ENCODE measurements at regions not wholly inside any gene's neighbourhood (a gene's known extent, or its start where the extent isn't known, plus 50 kb on each side); places are given as distances from the start of the nearest gene placed in this dataset.

GRCh38 chr4:138086611-138087041, 155.5 kb downstream of the SLC7A11 start:
- DNase-seq (ENCODE audit: extremely low spot score), result no peak
- CTCF ChIA-PET, result interaction anchor here (2.0 to 5.8 kb wide), 2 partner anchors 9 to 13 kb away, joined by 5 to 38 read pairs; no protein-coding TSS in a partner anchor
- no peak for TF ChIP-seq CTCF (IDR thresholded peaks at IDR 0.05; ENCODE audit: control extremely low read depth, extremely low read depth, low read depth, missing control alignments)
- POLR2A ChIA-PET, result no interaction called here

DNA sequence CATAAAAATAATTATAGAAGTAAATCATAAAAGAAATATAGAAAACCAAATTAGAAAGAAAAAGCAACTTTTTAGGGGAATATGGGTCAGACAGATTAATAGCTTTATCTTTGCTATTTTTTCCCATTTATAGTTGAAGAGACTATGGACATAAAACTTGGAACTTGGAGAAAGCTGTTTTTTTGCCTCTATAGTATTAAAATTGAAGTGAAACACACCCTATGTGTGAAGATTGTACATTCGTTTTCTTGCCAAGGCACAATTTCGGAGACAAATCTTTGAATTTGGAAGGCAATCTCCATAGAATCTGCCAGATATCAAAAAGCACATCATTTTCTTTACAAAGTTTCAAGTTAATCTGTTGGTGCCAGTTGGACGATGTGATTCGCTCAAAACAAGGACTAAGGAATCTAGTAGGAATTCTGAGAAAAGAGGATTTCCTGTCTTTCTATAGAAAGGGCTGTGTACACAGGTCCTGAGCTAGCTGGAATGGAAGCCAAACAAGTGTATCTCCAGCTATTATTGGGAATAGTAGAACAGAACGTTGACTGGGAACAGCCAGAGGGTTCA, 156.3 kb downstream of the SLC7A11 start:
- no peak for DNase-seq (ENCODE audit: extremely low spot score)
- CTCF ChIA-PET, result interaction anchor here (1.6 kb wide), 1 partner anchor 10 kb away, joined by 3 read pairs; no protein-coding TSS in a partner anchor
- POLR2A ChIA-PET, result no interaction called here
- TF ChIP-seq CTCF (IDR thresholded peaks at IDR 0.05; ENCODE audit: control extremely low read depth, extremely low read depth, low read depth, missing control alignments), result no peak

DNA sequence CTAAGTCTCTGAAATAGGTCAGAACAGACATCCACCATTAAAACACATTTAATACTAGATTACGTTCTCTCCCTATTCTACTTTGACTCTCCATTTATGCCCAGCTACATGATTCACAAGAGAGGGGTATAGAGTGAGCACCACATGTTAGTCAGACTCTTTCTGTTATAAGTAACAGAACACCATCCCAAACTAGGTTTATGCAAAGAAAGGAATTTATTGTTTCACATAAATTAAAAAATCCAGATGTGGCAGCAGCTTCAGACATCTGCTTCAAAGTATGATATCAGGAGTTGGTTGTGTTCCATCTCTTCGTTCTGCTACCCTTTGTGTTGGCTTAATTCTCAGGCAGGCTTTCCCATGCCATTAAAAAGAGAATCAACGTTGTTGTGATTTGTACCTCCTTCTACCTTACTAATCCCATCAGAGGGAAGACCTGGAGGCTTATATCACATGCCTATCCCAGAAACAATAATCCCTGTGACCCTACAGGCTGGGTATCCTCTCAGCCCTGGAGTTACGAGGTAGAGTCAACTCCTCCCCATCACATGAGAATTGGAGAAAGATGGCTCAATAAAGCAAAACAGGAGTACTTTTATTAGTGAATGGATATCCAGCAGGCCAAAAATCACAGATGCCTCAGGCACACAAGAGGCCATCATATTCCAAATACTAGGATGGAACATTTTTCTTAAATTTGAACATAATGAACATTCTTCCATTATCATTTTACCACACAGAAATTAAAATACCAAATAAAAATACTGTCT, 163.2 kb downstream of the SLC7A11 start:
- DNase-seq (ENCODE audit: extremely low spot score), result no peak
- CTCF ChIA-PET, result interaction anchor here (2.0 to 5.4 kb wide), 2 partner anchors 10 to 12 kb away, joined by 4 to 38 read pairs; no protein-coding TSS in a partner anchor
- TF ChIP-seq CTCF (IDR thresholded peaks at IDR 0.05; ENCODE audit: control extremely low read depth, extremely low read depth, low read depth, missing control alignments), result no peak
- POLR2A ChIA-PET, result no interaction called here

DNA sequence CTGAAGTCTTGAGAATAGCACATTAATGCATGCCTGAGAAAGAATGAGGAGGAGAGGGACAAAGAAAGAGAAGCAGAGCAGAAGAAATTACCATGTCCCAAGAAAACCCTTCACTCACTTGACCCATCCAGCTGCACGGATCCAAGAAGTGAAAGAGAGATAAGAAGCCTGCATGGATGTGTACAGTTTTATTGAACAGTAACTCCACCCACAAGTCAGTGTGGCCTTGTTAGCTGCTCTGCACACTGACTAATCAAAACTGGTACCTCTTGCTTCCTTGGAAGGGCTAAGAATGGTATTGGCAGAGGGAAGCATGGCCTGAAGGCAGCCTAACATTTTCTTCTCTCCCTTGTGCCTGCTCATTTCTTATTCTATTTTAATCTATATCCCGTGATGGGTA, 163.9 kb downstream of the SLC7A11 start:
- no peak for DNase-seq (ENCODE audit: extremely low spot score)
- ChIA-PET POLR2A (no interaction called here), CTCF (interaction anchor here (1.2 to 5.4 kb wide), 2 partner anchors 12 to 91 kb away, joined by 3 to 38 read pairs; no protein-coding TSS in a partner anchor)
- no peak for TF ChIP-seq CTCF (IDR thresholded peaks at IDR 0.05; ENCODE audit: control extremely low read depth, extremely low read depth, low read depth, missing control alignments)

GRCh38 chr4:138076561-138076960, 165.6 kb downstream of the SLC7A11 start:
- CTCF ChIA-PET, result interaction anchor here (1.2 to 5.4 kb wide), 2 partner anchors 11 to 14 kb away, joined by 5 to 38 read pairs; no protein-coding TSS in a partner anchor

More at GRCh38 chr4:138076561-138076960, 165.6 kb downstream of the SLC7A11 start:
- POLR2A ChIA-PET, result no interaction called here
- no peak for TF ChIP-seq CTCF (IDR thresholded peaks at IDR 0.05; ENCODE audit: control extremely low read depth, extremely low read depth, low read depth, missing control alignments)
- no peak for DNase-seq (ENCODE audit: extremely low spot score)
